ENCODE measurements at regions not wholly inside any gene's neighbourhood (a gene's known extent, or its start where the extent isn't known, plus 50 kb on each side); places are given as distances from the start of the nearest gene placed in this dataset.
A peak's percentile ranks its signal among the peaks of the same experiment; 100 is the strongest.

- peak; percentile 32; the same call in 1 of the 2 replicates for TF ChIP-seq REST (IDR thresholded peaks at IDR 0.05; ENCODE audit: borderline replicate concordance)
- no peak for TF ChIP-seq REST (CRISPR knock-in tag; IDR thresholded peaks at IDR 0.05; ENCODE audit: low read depth)
- no peak for TF ChIP-seq FOXJ3 (CRISPR knock-in tag; IDR thresholded peaks at IDR 0.05)
- TF ChIP-seq GABPA (tag; conservative IDR thresholded peaks at IDR 0.05; ENCODE audit: low read depth) = no peak
- peak; percentile 48 to 90 for TF ChIP-seq RAD21 (CRISPR knock-in tag; conservative IDR thresholded peaks at IDR 0.05 in 1 of 2, IDR thresholded peaks at IDR 0.05 in 1 of 2)
- no peak for TF ChIP-seq TAF15 (IDR thresholded peaks at IDR 0.05; ENCODE audit: low read depth, low read length)
- no peak for TF ChIP-seq U2AF1 (optimal IDR thresholded peaks at IDR 0.05; ENCODE audit: low read depth, low read length)
- TF ChIP-seq ZNF311 (CRISPR knock-in tag; IDR thresholded peaks at IDR 0.05) = no peak
- peak; percentile 48; the same call in 1 of the 2 replicates for TF ChIP-seq FOSL1 (tag; conservative IDR thresholded peaks at IDR 0.05)
- peak; percentile 30; the same call in 1 of the 2 replicates for TF ChIP-seq ATF3 (IDR thresholded peaks at IDR 0.05)
- TF ChIP-seq ATF3 (CRISPR knock-in tag; conservative IDR thresholded peaks at IDR 0.05) = no peak
Measured at GRCh38 chr5:18772475-18772874, 1138.2 kb downstream of the TAF11L14 start (continued).
